SK-N-SH (cell line): ENCODE measurements at regions not wholly inside any gene's neighbourhood (a gene's known extent, or its start where the extent isn't known, plus 50 kb on each side); places are given as distances from the start of the nearest gene placed in this dataset.
"Not testable (repeated sequence)": the region's sequence is repeated elsewhere in the genome, so short reads cannot be mapped to it uniquely, and the experiment has no call there.

Source experiments
- CTCF ChIA-PET: fragments of 300-600, 350-600 bp; formaldehyde crosslinking; extraction: SDS; loops from one replicate; lab custom pipeline; 2021; lab: Yijun Ruan, JAX
- POLR2A ChIA-PET: fragments of 350-600 bp; sonication (Branson Sonifier 250); formaldehyde crosslinking; extraction: SDS; loops from one replicate; lab custom pipeline; 2020; ENCODE audit warnings: antibody characterized with exemption, inconsistent platforms; lab: Yijun Ruan, JAX
- DNase-seq: peaks from one replicate; pipeline ENCODE4 v3.0.0; 2012
- H2AFZ ChIP-seq: fragments of 200-600 bp; sonication (generic); 2 replicates; pipeline ENCODE4 v1.8.1; 2016; ENCODE audit warnings: antibody characterized with exemption, mild to moderate bottlenecking, low read depth
- H3F3A ChIP-seq: fragments of 200-600 bp; sonication (generic); replicated peaks from 2 replicates; pipeline ENCODE3; 2016; ENCODE audit warnings: antibody characterized with exemption, mild to moderate bottlenecking; ENCODE audit not compliant: insufficient read depth
- H3K27ac ChIP-seq, 2 experiments: fragments of 200-500 bp in 1 of 2; fragments of 200-600 bp in 1 of 2; sonication (Bioruptor generic) in 1 of 2; sonication (generic), shearing (Covaris generic) in 1 of 2; 2 replicates each; pipeline versions ENCODE4 v1.5.1 to v1.6.1; 2014 to 2016; ENCODE audit warnings: low read depth in 2 of 2, inconsistent platforms in 1 of 2, low read length in 1 of 2, mild to moderate bottlenecking in 1 of 2, mixed read lengths in 1 of 2
- H3K27me3 ChIP-seq: fragments of 200-600 bp; sonication (generic), shearing (Covaris generic); 2 replicates; pipeline ENCODE4 v1.6.1; 2016; ENCODE audit warnings: mixed run types; ENCODE audit not compliant: insufficient read depth
- H3K36me3 ChIP-seq, 2 experiments: fragments of 200-500 bp in 1 of 2; fragments of 200-600 bp in 1 of 2; sonication (Bioruptor generic) in 1 of 2; sonication (generic) in 1 of 2; replicated peaks in 1 of 2; 2 replicates each; pipeline versions ENCODE3 to v1.5.1; 2014 to 2016; ENCODE audit warnings: low read length in 1 of 2, mild to moderate bottlenecking in 1 of 2; ENCODE audit not compliant: insufficient read depth in 2 of 2, control insufficient read depth in 1 of 2
- H3K4me1 ChIP-seq, 2 experiments: fragments of 200-500 bp in 1 of 2; fragments of 200-600 bp in 1 of 2; sonication (Bioruptor generic) in 1 of 2; sonication (generic), shearing (Covaris generic) in 1 of 2; 2 replicates each; pipeline versions ENCODE4 v1.5.1 to v1.6.1; 2014 to 2016; ENCODE audit warnings: low read depth in 1 of 2, low read length in 1 of 2, mixed run types in 1 of 2; ENCODE audit not compliant: insufficient read depth in 2 of 2, control insufficient read depth in 1 of 2
- H3K4me2 ChIP-seq: fragments of 200-600 bp; sonication (generic), shearing (Covaris generic); 2 replicates; pipeline ENCODE4 v1.6.1; 2017; ENCODE audit warnings: mixed run types
- H3K4me3 ChIP-seq, 2 experiments: fragments of 200-500 bp in 1 of 2; fragments of 200-600 bp in 1 of 2; sonication (Bioruptor generic) in 1 of 2; sonication (generic), shearing (Covaris generic) in 1 of 2; 2 replicates each; pipeline versions ENCODE4 v1.5.1 to v1.8.1; 2014 to 2016; ENCODE audit warnings: low read depth in 2 of 2, inconsistent platforms in 1 of 2, low read length in 1 of 2, mild to moderate bottlenecking in 1 of 2, mixed read lengths in 1 of 2, moderate library complexity in 1 of 2
- H3K79me2 ChIP-seq: fragments of 200-600 bp; sonication (generic); 2 replicates; pipeline ENCODE4 v1.8.1; 2017; ENCODE audit warnings: mild to moderate bottlenecking; ENCODE audit not compliant: insufficient read depth
- H3K9ac ChIP-seq: fragments of 200-600 bp; sonication (generic); 2 replicates; pipeline ENCODE4 v1.6.1; 2017; ENCODE audit warnings: mixed run types
- H3K9me2 ChIP-seq: fragments of 200-600 bp; sonication (generic); 2 replicates; pipeline ENCODE4 v1.6.1; 2017; ENCODE audit warnings: mixed run types
- H3K9me3 ChIP-seq: fragments of 200-600 bp; sonication (generic); 2 replicates; pipeline ENCODE4 v1.6.1; 2017; ENCODE audit warnings: mixed run types, mild to moderate bottlenecking, moderate library complexity
- H4K20me1 ChIP-seq: fragments of 200-600 bp; sonication (generic); 2 replicates; pipeline ENCODE4 v1.6.1; 2017; ENCODE audit warnings: mild to moderate bottlenecking, mixed run types; ENCODE audit not compliant: insufficient read depth
- ELF1 ChIP-seq: IDR thresholded peaks from 2 replicates; pipeline ENCODE4 v1.4.0; 2012
- FOXJ3 ChIP-seq: sonication (generic); formaldehyde crosslinking; IDR thresholded peaks from 2 replicates; pipeline ENCODE4 v1.5.1; 2020; ENCODE audit warnings: mild to moderate bottlenecking, missing genetic modification reagents
- FOXM1 ChIP-seq: IDR thresholded peaks from 2 replicates; pipeline ENCODE4 v1.4.0; 2012; ENCODE audit warnings: low read depth, mild to moderate bottlenecking
- GATA2 ChIP-seq: sonication (generic); formaldehyde crosslinking; IDR thresholded peaks from 2 replicates; pipeline ENCODE4 v1.5.0; 2020; ENCODE audit warnings: mild to moderate bottlenecking, missing genetic modification reagents
- MXI1 ChIP-seq: IDR thresholded peaks from 2 replicates; pipeline ENCODE4 v1.6.1; 2012; ENCODE audit warnings: mild to moderate bottlenecking, low read depth, low read length, improper control_type of control experiment
- NFIC ChIP-seq: IDR thresholded peaks from 2 replicates; pipeline ENCODE4 v1.4.0; 2012; ENCODE audit warnings: borderline replicate concordance
- NRF1 ChIP-seq: IDR thresholded peaks from 2 replicates; pipeline ENCODE4 v1.6.1; 2012; ENCODE audit warnings: low read depth, mild to moderate bottlenecking, low read length
- POLR2AphosphoS5 ChIP-seq: IDR thresholded peaks from 2 replicates; pipeline ENCODE4 v1.6.1; 2012; ENCODE audit warnings: low read depth, low read length
- RAD21 ChIP-seq: IDR thresholded peaks from 2 replicates; pipeline ENCODE4 v1.6.1; 2012; ENCODE audit warnings: mild to moderate bottlenecking, low read length
- RCOR1 ChIP-seq: fragments of 150-350 bp; IDR thresholded peaks from 2 replicates; pipeline ENCODE4 v1.6.1; 2017; ENCODE audit warnings: antibody characterized with exemption, low read length
- RFX5 ChIP-seq: IDR thresholded peaks from 2 replicates; pipeline ENCODE4 v1.6.1; 2012; ENCODE audit warnings: mild to moderate bottlenecking, improper control_type of control experiment, low read length
- RXRA ChIP-seq: IDR thresholded peaks from 2 replicates; pipeline ENCODE4 v1.4.0; 2012; ENCODE audit warnings: low read depth, mild to moderate bottlenecking, borderline replicate concordance
- SIN3A ChIP-seq: IDR thresholded peaks from 2 replicates; pipeline ENCODE4 v1.6.1; 2012; ENCODE audit warnings: low read depth, mild to moderate bottlenecking, low read length, moderate library complexity, borderline replicate concordance
- TCF12 ChIP-seq: IDR thresholded peaks from 2 replicates; pipeline ENCODE4 v1.4.0; 2012
- TEAD4 ChIP-seq: IDR thresholded peaks from 2 replicates; pipeline ENCODE4 v1.4.0; 2012; ENCODE audit warnings: mild to moderate bottlenecking, borderline replicate concordance; ENCODE audit not compliant: insufficient read depth
- YY1 ChIP-seq: IDR thresholded peaks from 2 replicates; pipeline ENCODE4 v1.4.0; 2012; ENCODE audit warnings: low read depth, mild to moderate bottlenecking
- WGBS: methylation state at CpG from one replicate; pipeline ENCODE4 v1.1.6; 2017; ENCODE audit warnings: low lambda C conversion rate; 5-methylcytosine and 5-hydroxymethylcytosine counted together
- TF ChIP-seq, protein P1 (sequence below): fragments of 150-350 bp; IDR thresholded peaks from 2 replicates; pipeline ENCODE4 v1.6.1; 2016; ENCODE audit warnings: mild to moderate bottlenecking, low read depth, low read length
- TF ChIP-seq, protein P2 (sequence below): IDR thresholded peaks from 2 replicates; pipeline ENCODE4 v1.4.0; 2012; ENCODE audit warnings: low read depth, borderline replicate concordance
- TF ChIP-seq, protein P3 (sequence below): fragments of 150-350 bp; IDR thresholded peaks from 2 replicates; pipeline ENCODE4 v1.6.1; 2017; ENCODE audit warnings: antibody characterized with exemption, low read length, low read depth, borderline replicate concordance
- TF ChIP-seq, protein P4 (sequence below): IDR thresholded peaks from 2 replicates; pipeline ENCODE4 v1.4.0; 2012; ENCODE audit warnings: low read depth

DNA sequence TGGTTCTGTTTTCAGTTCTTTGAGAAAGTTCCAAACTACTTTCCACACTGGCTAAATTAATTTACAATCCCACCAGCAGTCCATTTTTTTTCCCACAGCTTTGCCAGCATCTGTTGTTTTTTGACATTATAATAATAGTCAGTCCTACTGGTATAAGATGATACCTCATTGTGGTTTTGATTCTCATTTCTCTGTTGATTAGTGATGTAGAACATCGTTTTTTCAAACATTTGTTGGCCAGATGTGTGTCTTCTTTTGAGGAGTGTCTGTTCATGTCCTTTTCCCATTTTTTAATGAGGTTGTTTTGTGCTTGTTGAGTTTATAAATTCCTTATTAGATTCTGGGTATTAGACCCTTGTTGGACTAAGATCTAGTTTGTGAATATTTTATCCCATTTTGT lies 376.8 kb upstream of the NT5C1B start:
- POLR2A ChIA-PET: no interaction called here
- Histone ChIP-seq H3K4me1 (no peaks in the 10 kb centered on the region; a peak in 1 of 4 replicates), H3F3A (peaks cover 3% of the 10 kb centered on the region), H3K79me2 (no peaks in the 10 kb centered on the region), H3K9me2 (no peaks in the 10 kb centered on the region), H3K27me3 (no peaks in the 10 kb centered on the region), H3K9ac (no peak overlapping the region), H3K27ac (no peak overlapping the region), H4K20me1 (no peaks in the 10 kb centered on the region), H3K36me3 (no peaks in the 10 kb centered on the region), H2AFZ (no peak overlapping the region), H3K4me3 (no peak overlapping the region), H3K4me2 (no peak overlapping the region), H3K9me3 (no peaks in the 10 kb centered on the region)
- TF ChIP-seq ELF1: no peak
- peak; percentile 67; the same call in 1 of the 2 replicates for TF ChIP-seq TCF12
- no peak for TF ChIP-seq GATA2 (CRISPR knock-in tag)
- DNase-seq: no peak
- 3% methylated on average over 1 of the region's 1 CpG for WGBS
- CTCF ChIA-PET: interaction anchor here (0.8 kb wide), 1 partner anchor 14 kb away, joined by 3 read pairs; no protein-coding TSS in a partner anchor

DNA sequence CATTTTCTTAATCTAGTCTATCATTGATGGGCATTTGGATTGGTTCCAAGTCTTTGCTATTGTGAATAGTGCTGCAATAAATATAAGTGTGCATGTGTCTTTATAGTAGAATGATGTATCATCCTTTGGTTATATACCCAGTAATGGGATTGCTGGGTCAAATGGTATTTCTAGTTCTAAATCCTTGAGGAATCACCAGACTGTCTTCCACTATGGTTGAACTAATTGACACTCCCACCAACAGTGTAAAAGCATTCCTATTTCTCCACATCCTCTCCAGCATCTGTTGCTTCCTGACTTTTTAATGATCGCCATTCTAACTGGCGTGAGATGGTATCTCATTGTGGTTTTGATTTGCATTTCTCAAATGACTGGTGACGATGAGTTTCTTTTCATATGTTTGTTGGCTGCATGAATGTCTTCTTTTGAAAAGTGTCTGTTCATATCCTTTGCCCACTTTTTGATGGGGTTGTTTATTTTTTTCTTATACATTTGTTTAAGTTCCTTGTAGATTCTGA lies 374.4 kb upstream of the NT5C1B start:
- H3K27ac ChIP-seq, H3K79me2 ChIP-seq, H3K9me2 ChIP-seq, POLR2A ChIA-PET, H3K4me2 ChIP-seq, H3K4me1 ChIP-seq, H2AFZ ChIP-seq, DNase-seq, H4K20me1 ChIP-seq, H3K36me3 ChIP-seq, H3K9ac ChIP-seq, H3K4me3 ChIP-seq, CTCF ChIA-PET, H3K9me3 ChIP-seq, H3F3A ChIP-seq, H3K27me3 ChIP-seq: not testable (repeated sequence)
- 94% methylated on average over 3 of the region's 3 CpGs for WGBS

DNA sequence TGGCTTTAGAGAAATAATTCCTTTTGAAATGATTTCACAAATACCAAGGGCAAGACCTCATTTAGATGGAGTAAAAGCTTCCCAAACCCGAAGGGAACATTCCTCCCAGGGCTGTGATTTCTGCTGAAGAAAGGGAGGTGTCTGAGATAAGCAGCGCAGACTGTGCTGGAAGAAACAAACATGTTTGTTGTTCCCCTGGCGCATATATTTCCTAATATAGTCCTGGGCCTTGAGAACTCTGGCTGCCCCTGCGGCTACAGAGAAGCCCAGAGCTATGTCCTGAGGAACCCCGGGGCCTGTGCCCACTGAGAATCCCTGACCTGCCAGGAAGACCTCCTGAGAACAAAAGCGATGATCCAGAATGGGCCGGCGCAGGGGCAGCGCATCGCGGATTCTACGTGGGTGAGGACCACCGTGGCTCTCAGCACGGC lies 372.6 kb upstream of the NT5C1B start:
- Histone ChIP-seq H3K9me2 (no peaks in the 10 kb centered on the region), H3K79me2 (no peaks in the 10 kb centered on the region), H3K36me3 (no peaks in the 10 kb centered on the region), H3K4me1 (no peaks in the 10 kb centered on the region), H3K4me2 (no peak overlapping the region), H3K4me3 (no peak overlapping the region), H3F3A (no peaks in the 10 kb centered on the region), H2AFZ (no peak overlapping the region), H3K27me3 (no peaks in the 10 kb centered on the region), H3K9ac (no peak overlapping the region), H4K20me1 (no peaks in the 10 kb centered on the region), H3K27ac (no peak overlapping the region), H3K9me3 (no peaks in the 10 kb centered on the region)
- ChIA-PET POLR2A (no interaction called here), CTCF (interaction anchor here (1.2 to 1.6 kb wide), 3 partner anchors 17 to 442 kb away, joined by 3 to 4 read pairs (median 3); no protein-coding TSS in a partner anchor)
- WGBS: 92% methylated on average over 14 of the region's 14 CpGs
- DNase-seq: no peak
- TF ChIP-seq RCOR1 (no peak), SIN3A (no peak), FOXJ3 (no peak), RAD21 (no peak), POLR2AphosphoS5 (no peak), TEAD4 (no peak), NRF1 (no peak), FOXM1 (no peak), RXRA (no peak), GATA2 (CRISPR knock-in tag) (no peak), MXI1 (no peak), RFX5 (no peak), NFIC (no peak), YY1 (no peak)
- TF ChIP-seq, protein P1, sequence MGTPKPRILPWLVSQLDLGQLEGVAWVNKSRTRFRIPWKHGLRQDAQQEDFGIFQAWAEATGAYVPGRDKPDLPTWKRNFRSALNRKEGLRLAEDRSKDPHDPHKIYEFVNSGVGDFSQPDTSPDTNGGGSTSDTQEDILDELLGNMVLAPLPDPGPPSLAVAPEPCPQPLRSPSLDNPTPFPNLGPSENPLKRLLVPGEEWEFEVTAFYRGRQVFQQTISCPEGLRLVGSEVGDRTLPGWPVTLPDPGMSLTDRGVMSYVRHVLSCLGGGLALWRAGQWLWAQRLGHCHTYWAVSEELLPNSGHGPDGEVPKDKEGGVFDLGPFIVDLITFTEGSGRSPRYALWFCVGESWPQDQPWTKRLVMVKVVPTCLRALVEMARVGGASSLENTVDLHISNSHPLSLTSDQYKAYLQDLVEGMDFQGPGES: no peak
- TF ChIP-seq, protein P2, sequence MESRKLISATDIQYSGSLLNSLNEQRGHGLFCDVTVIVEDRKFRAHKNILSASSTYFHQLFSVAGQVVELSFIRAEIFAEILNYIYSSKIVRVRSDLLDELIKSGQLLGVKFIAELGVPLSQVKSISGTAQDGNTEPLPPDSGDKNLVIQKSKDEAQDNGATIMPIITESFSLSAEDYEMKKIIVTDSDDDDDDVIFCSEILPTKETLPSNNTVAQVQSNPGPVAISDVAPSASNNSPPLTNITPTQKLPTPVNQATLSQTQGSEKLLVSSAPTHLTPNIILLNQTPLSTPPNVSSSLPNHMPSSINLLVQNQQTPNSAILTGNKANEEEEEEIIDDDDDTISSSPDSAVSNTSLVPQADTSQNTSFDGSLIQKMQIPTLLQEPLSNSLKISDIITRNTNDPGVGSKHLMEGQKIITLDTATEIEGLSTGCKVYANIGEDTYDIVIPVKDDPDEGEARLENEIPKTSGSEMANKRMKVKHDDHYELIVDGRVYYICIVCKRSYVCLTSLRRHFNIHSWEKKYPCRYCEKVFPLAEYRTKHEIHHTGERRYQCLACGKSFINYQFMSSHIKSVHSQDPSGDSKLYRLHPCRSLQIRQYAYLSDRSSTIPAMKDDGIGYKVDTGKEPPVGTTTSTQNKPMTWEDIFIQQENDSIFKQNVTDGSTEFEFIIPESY: no peak
- TF ChIP-seq, protein P3, sequence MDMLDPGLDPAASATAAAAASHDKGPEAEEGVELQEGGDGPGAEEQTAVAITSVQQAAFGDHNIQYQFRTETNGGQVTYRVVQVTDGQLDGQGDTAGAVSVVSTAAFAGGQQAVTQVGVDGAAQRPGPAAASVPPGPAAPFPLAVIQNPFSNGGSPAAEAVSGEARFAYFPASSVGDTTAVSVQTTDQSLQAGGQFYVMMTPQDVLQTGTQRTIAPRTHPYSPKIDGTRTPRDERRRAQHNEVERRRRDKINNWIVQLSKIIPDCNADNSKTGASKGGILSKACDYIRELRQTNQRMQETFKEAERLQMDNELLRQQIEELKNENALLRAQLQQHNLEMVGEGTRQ: no peak
- TF ChIP-seq, protein P4, sequence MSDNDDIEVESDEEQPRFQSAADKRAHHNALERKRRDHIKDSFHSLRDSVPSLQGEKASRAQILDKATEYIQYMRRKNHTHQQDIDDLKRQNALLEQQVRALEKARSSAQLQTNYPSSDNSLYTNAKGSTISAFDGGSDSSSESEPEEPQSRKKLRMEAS: no peak
